HFFc6 (cell line): ENCODE measurements at regions not wholly inside any gene's neighbourhood (a gene's known extent, or its start where the extent isn't known, plus 50 kb on each side); places are given as distances from the start of the nearest gene placed in this dataset.

ENCODE experiments used
- DNase-seq: peaks from one replicate; pipeline ENCODE4 v3.0.0-alpha.2; 2018
- H3K27ac Mint-ChIP-seq: 2 replicates; pipeline ENCODE4 v1.8.0; 2020; ENCODE audit warnings: mild to moderate bottlenecking, mixed read lengths
- H3K27me3 Mint-ChIP-seq: 2 replicates; pipeline ENCODE4 v1.8.0; 2021; ENCODE audit warnings: mild to moderate bottlenecking, moderate library complexity, mixed read lengths; ENCODE audit not compliant: insufficient read depth
- H3K36me3 Mint-ChIP-seq: 2 replicates; pipeline ENCODE4 v1.8.0; 2021; ENCODE audit warnings: low read depth, mixed read lengths
- H3K4me1 Mint-ChIP-seq: 2 replicates; pipeline ENCODE4 v1.8.0; 2020; ENCODE audit warnings: low read depth, mixed read lengths
- H3K4me3 Mint-ChIP-seq: 2 replicates; pipeline ENCODE4 v1.8.0; 2020; ENCODE audit warnings: mild to moderate bottlenecking, moderate library complexity, mixed read lengths
- H3K9me3 Mint-ChIP-seq: 2 replicates; pipeline ENCODE4 v1.8.0; 2020; ENCODE audit warnings: mild to moderate bottlenecking, mixed read lengths
- CTCF ChIP-seq: fragments of 200-600 bp; sonication (generic); IDR thresholded peaks from 2 replicates; pipeline ENCODE4 v1.5.0; 2021; ENCODE audit warnings: antibody characterized with exemption, mild to moderate bottlenecking

DNA sequence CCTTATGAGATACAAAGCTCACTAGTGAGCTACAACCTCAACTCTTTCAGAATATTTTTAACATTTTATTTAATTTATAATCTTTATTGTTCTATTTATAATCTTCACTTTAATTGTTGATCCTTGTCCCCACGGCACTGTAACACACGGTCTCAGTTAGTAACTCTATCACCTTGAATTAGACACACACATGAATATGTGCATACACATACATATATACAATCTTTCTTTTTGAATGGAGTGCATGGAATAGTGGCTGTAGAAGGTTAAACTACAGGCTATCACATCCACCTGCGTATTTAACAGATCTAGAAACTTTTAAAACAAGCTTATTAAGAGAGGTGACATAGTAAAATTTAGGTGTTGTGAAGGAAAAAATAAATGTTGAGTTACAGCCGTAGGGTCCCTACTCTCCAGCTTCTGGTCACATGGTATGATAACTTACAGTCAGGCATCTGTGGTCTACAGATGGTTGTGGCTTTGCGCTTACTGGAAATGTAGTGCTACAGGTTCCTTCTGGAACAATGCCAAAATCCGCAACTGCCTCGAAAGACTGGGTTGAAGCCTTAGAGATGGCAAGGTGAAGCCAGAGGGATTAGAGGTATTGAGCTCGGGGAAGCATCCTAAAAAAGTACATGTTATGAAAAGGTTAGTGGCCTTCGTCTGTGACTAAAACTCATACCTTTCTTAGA is 1324.1 kb upstream of the SLC39A10 start:
- TF ChIP-seq CTCF, result no peak
- no peaks in the 10 kb centered on the region for H3K27me3 Mint-ChIP-seq
- H3K27ac Mint-ChIP-seq, result no peak overlapping the region
- no peaks in the 10 kb centered on the region for H3K36me3 Mint-ChIP-seq
- no peaks in the 10 kb centered on the region for H3K4me1 Mint-ChIP-seq
- H3K9me3 Mint-ChIP-seq, result peaks cover 26% of the 10 kb centered on the region
- DNase-seq, result no peak
- no peak overlapping the region for H3K4me3 Mint-ChIP-seq

DNA sequence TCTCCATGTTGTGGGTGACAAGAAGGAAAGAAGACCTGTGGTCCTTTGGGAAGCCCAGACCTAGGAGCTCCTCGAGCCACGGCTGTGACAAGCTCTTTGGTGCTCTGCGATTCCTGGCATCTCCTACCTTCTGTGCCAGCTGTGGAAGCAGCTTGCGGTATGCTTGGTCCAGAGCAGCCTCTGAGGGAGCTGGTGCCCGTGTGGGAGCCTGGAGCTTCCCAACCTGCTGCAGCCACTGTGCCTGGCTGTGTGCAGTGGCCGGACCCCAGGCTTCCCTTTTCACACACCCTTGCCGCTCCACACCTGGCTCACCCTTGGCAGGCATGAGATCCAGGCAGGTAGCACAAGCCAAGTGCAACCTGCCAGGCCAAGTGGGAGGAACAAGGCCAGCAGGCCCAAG is 1328.6 kb upstream of the SLC39A10 start:
- no peak for TF ChIP-seq CTCF
- Mint-ChIP-seq H3K4me1 (no peaks in the 10 kb centered on the region), H3K36me3 (no peaks in the 10 kb centered on the region), H3K4me3 (no peak overlapping the region), H3K27me3 (no peaks in the 10 kb centered on the region), H3K27ac (no peak overlapping the region), H3K9me3 (peaks cover 23% of the 10 kb centered on the region)
- DNase-seq, result no peak

DNA sequence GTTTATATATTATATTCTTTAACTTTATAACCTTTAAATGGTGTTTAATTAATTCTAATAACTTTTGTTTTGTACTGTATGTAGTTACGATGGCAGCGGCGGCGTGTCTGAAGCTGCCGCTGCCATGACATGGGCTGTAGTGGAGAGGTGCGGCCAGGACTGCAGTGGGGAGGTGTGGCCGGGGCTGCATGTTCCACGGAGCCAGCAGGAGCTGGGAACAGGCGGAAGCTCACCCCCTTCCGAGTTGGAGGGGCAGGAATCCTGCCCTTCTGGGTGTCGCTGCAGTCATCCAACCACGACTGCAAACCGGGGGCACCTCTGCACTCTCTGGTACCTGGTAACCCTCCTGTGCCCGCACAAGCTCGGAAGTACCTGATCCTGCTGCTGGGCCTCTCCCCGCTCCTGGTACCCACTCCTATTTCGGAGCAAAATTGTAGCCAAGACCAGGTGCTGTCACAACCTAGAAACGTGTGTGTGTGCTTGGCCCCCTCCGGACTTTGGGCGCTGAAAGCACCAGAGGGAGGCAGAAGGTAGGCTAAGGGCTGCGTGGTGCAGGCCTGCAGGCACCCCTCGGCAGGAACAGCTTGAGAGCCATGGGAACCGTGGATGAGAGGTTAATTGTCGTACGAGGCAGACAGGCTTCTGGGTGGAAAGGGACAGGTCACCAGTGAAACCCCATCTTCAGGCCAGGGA is 1329.7 kb upstream of the SLC39A10 start:
- Mint-ChIP-seq H3K9me3 (peaks cover 19% of the 10 kb centered on the region), H3K27ac (no peak overlapping the region), H3K36me3 (no peaks in the 10 kb centered on the region), H3K4me1 (no peaks in the 10 kb centered on the region), H3K4me3 (no peak overlapping the region), H3K27me3 (no peaks in the 10 kb centered on the region)
- no peak for TF ChIP-seq CTCF
- DNase-seq, result no peak

- H3K27ac Mint-ChIP-seq, result no peak overlapping the region
- TF ChIP-seq CTCF, result no peak
- DNase-seq, result no peak
- H3K4me1 Mint-ChIP-seq, result no peaks in the 10 kb centered on the region
- H3K36me3 Mint-ChIP-seq, result no peaks in the 10 kb centered on the region
- H3K4me3 Mint-ChIP-seq, result no peak overlapping the region
- no peaks in the 10 kb centered on the region for H3K27me3 Mint-ChIP-seq
- peaks cover 24% of the 10 kb centered on the region for H3K9me3 Mint-ChIP-seq
Observed at GRCh38 chr2:194323740-194324139, 1333.3 kb upstream of the SLC39A10 start.

DNA sequence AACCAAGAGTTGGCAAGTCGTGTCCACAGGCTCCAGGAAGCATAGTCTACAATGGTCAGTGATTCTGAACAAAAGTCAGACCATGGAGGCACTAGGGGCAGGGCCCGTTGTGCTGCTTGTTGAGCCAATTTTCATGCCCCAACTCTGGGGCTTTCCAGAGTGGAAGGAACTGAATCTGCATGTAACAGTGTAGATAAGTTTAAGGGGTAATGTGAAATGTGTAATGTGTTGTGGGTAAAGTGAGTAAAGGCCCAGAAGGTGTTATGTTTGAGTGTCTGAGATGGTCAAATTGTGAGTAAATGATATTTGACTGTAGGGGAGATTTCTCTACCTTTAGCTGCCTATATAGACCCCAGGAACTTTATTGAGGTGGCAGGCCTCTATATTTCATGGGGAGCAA is 1336.5 kb upstream of the SLC39A10 start:
- Mint-ChIP-seq H3K9me3 (peaks cover 34% of the 10 kb centered on the region), H3K4me1 (no peaks in the 10 kb centered on the region), H3K27me3 (no peaks in the 10 kb centered on the region), H3K27ac (no peak overlapping the region), H3K4me3 (no peak overlapping the region), H3K36me3 (no peaks in the 10 kb centered on the region)
- TF ChIP-seq CTCF, result no peak
- DNase-seq, result no peak
